ENCODE measurements at regions not wholly inside any gene's neighbourhood (a gene's known extent, or its start where the extent isn't known, plus 50 kb on each side); places are given as distances from the start of the nearest gene placed in this dataset.

DNA sequence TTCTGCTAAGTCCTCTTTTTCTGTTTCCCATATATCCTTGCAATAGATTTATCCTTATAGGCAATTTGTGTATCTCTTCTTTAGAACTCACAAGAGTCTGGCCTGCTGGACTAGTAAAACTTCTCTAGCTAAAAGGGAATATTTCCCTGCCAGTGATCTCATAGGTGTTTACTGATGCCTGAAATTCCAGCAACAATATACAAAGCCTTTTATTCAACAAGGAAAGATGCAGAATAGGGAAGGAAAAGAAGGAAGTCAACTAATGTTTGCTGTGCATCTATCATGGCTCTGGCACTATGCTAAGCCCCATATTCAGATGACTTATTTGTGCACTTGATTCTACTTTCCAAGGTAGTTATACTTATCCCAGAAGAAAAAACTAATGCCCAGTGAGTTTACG, 160.0 kb upstream of the DMRTA1 start:
- H3K4me1 Mint-ChIP-seq (ENCODE audit: low read depth): no peaks in the 10 kb centered on the region
- peaks cover 4% of the 10 kb centered on the region for H3K27me3 Mint-ChIP-seq (ENCODE audit: low read depth)
- H3K27ac Mint-ChIP-seq: no peak overlapping the region
- no peaks in the 10 kb centered on the region for H3K36me3 Mint-ChIP-seq (ENCODE audit: low read depth)
- no peak overlapping the region for H3K4me3 Mint-ChIP-seq
- H3K9me3 Mint-ChIP-seq: no peaks in the 10 kb centered on the region

DNA sequence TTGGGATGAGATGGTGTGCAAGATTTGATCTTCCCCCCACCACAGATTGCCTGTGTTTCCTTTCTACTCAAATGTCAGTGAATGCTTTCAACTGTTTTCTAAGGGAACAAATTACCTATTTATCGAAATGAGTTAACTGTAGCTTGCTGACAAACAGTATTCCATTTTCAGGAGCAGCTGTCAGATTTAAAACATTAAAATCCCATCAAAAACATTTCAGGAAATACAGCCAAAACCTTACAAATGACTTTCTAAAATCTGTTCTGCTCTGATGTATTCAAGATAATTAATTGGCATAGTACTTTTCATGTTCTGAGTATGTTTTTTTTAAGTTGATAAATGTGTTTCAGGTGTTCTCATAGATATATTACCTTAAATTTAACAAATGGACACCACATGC, 158.0 kb upstream of the DMRTA1 start:
- Mint-ChIP-seq H3K9me3 (no peaks in the 10 kb centered on the region), H3K27ac (no peak overlapping the region), H3K27me3 (ENCODE audit: low read depth) (peaks cover 4% of the 10 kb centered on the region), H3K4me3 (no peak overlapping the region), H3K4me1 (ENCODE audit: low read depth) (no peaks in the 10 kb centered on the region), H3K36me3 (ENCODE audit: low read depth) (no peaks in the 10 kb centered on the region)

- no peak overlapping the region for H3K4me3 Mint-ChIP-seq
- H3K4me1 Mint-ChIP-seq (ENCODE audit: low read depth): no peaks in the 10 kb centered on the region
- H3K27me3 Mint-ChIP-seq (ENCODE audit: low read depth): no peaks in the 10 kb centered on the region
- H3K27ac Mint-ChIP-seq: no peak overlapping the region
- H3K9me3 Mint-ChIP-seq: no peaks in the 10 kb centered on the region
- no peaks in the 10 kb centered on the region for H3K36me3 Mint-ChIP-seq (ENCODE audit: low read depth)
Observed at GRCh38 chr9:22307013-22307711, 139.5 kb upstream of the DMRTA1 start.

DNA sequence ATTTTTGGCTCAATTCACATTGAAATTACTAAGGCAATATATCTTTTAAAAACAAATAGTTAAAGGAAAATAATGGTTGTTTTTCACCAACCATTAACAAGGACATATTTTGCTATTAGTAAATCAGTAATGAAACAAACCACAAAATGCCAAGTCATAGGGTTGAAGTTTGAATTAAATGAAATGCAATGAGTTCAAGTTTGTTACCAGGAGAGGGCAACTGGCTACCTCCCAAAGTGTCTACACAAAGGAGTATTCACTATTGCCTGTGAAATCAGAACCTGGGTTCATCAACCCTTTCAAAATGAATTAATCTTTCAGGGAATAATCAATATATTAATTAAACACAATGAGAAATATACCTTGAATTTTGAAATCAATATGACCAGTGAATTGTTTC, 138.4 kb upstream of the DMRTA1 start:
- Mint-ChIP-seq H3K27me3 (ENCODE audit: low read depth) (no peaks in the 10 kb centered on the region), H3K36me3 (ENCODE audit: low read depth) (no peaks in the 10 kb centered on the region), H3K9me3 (no peaks in the 10 kb centered on the region), H3K27ac (no peak overlapping the region), H3K4me3 (no peak overlapping the region), H3K4me1 (ENCODE audit: low read depth) (no peaks in the 10 kb centered on the region)

DNA sequence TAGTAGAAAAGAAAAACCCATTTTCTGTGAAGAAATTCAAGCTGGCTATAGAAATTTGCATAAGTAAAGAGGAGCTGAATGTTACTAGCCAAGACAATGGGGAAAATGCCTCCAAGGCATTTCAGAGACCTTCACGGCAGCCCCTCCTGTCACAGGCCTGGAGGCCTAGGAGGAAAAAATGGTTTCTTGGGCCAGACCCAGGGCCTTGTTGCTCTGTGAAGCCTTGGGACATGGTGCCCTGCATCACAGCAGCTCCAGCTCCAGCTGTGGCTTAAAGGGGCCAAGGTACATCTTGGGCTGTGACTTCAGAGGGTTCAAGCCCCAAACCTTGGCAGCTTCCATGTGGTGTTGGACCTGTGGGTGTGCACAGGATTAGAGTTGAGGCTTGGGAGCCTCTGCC, 130.0 kb upstream of the DMRTA1 start:
- H3K4me3 Mint-ChIP-seq: no peak overlapping the region
- H3K36me3 Mint-ChIP-seq (ENCODE audit: low read depth): no peaks in the 10 kb centered on the region
- H3K27me3 Mint-ChIP-seq (ENCODE audit: low read depth): no peaks in the 10 kb centered on the region
- H3K9me3 Mint-ChIP-seq: peaks cover 7% of the 10 kb centered on the region
- no peak overlapping the region for H3K27ac Mint-ChIP-seq
- no peaks in the 10 kb centered on the region for H3K4me1 Mint-ChIP-seq (ENCODE audit: low read depth)

- H3K4me1 Mint-ChIP-seq (ENCODE audit: low read depth): no peaks in the 10 kb centered on the region
- H3K4me3 Mint-ChIP-seq: no peak overlapping the region
- H3K9me3 Mint-ChIP-seq: no peaks in the 10 kb centered on the region
- no peaks in the 10 kb centered on the region for H3K36me3 Mint-ChIP-seq (ENCODE audit: low read depth)
- H3K27me3 Mint-ChIP-seq (ENCODE audit: low read depth): no peaks in the 10 kb centered on the region
- H3K27ac Mint-ChIP-seq: no peak overlapping the region
Observed at GRCh38 chr9:22331533-22331932, 115.1 kb upstream of the DMRTA1 start.

- Mint-ChIP-seq H3K27ac (no peak overlapping the region), H3K4me1 (ENCODE audit: low read depth) (no peaks in the 10 kb centered on the region), H3K27me3 (ENCODE audit: low read depth) (no peaks in the 10 kb centered on the region), H3K9me3 (no peaks in the 10 kb centered on the region), H3K36me3 (ENCODE audit: low read depth) (no peaks in the 10 kb centered on the region), H3K4me3 (no peak overlapping the region)
Observed at GRCh38 chr9:22332202-22332601, 114.4 kb upstream of the DMRTA1 start.

GRCh38 chr9:22337261-22337660, 109.4 kb upstream of the DMRTA1 start:
- Mint-ChIP-seq H3K4me1 (ENCODE audit: low read depth) (no peaks in the 10 kb centered on the region), H3K4me3 (no peak overlapping the region), H3K36me3 (ENCODE audit: low read depth) (no peaks in the 10 kb centered on the region)

GRCh38 chr9:22342491-22343217, 104.0 kb upstream of the DMRTA1 start:
- H3K27ac Mint-ChIP-seq: no peak overlapping the region
- no peak overlapping the region for H3K4me3 Mint-ChIP-seq
- H3K27me3 Mint-ChIP-seq (ENCODE audit: low read depth): no peaks in the 10 kb centered on the region
- H3K9me3 Mint-ChIP-seq: no peaks in the 10 kb centered on the region
- H3K4me1 Mint-ChIP-seq (ENCODE audit: low read depth): no peaks in the 10 kb centered on the region
- no peaks in the 10 kb centered on the region for H3K36me3 Mint-ChIP-seq (ENCODE audit: low read depth)

More at GRCh38 chr9:22337261-22337660, 109.4 kb upstream of the DMRTA1 start:
- Mint-ChIP-seq H3K27ac (no peak overlapping the region), H3K9me3 (no peaks in the 10 kb centered on the region), H3K27me3 (ENCODE audit: low read depth) (no peaks in the 10 kb centered on the region)

GRCh38 chr9:22343218-22343611, 103.4 kb upstream of the DMRTA1 start:
- Mint-ChIP-seq H3K9me3 (no peaks in the 10 kb centered on the region), H3K4me1 (ENCODE audit: low read depth) (no peaks in the 10 kb centered on the region), H3K27ac (no peak overlapping the region), H3K4me3 (no peak overlapping the region), H3K36me3 (ENCODE audit: low read depth) (no peaks in the 10 kb centered on the region), H3K27me3 (ENCODE audit: low read depth) (no peaks in the 10 kb centered on the region)

DNA sequence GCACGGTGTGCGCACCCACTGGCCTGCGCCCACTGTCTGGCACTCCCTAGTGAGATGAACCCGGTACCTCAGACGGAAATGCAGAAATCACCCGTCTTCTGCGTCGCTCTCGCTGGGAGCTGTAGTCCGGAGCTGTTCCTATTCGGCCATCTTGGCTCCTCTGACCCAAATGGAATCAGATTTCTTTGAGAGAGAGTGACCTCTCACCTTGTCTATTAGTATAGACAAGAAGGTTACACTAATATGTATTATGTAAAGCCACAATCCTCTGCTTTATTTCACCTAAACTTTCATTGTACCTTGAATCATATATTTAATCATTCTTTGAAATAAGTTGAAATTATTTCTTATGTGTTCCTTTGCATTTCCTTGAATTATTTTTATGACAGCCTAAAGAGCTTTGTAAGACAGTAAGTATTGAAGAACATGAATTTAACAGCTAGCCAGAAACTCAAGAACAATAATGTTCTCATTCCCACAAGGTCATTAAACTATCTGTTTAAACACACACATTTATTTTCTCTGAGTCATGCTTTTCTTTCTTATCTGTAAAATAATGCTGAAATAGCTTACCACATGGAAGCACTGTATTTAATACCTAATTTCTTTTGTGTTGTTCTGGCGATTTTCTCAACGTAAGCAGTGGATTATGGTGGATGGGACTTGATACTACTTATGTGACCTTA, 91.8 kb upstream of the DMRTA1 start:
- no peak overlapping the region for H3K27ac Mint-ChIP-seq

DNA sequence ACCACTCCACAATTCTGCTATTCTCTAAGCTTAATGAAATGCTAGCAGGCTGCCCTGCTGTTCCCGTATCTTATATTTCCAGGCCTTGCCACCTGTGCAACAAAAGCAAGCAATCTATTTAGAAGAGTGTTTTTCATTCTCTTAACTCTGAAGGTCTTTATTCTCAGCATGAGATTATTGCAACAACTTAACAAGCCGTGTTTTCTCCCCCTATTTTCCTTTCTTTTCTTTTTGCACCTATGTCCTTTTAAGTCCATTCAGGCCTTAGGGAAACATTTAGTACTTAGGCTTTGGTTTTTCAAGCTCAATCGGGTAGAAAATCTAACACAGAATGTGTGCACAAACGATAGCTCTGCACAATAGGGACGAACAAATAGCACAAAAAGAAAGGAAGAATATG, 89.6 kb upstream of the DMRTA1 start:
- H3K9me3 Mint-ChIP-seq: peaks cover 14% of the 10 kb centered on the region
- H3K4me3 Mint-ChIP-seq: no peak overlapping the region
- no peaks in the 10 kb centered on the region for H3K27me3 Mint-ChIP-seq (ENCODE audit: low read depth)
- H3K4me1 Mint-ChIP-seq (ENCODE audit: low read depth): no peaks in the 10 kb centered on the region
- no peaks in the 10 kb centered on the region for H3K36me3 Mint-ChIP-seq (ENCODE audit: low read depth)
- H3K27ac Mint-ChIP-seq: no peak overlapping the region

More for the DNA sequence above, 91.8 kb upstream of the DMRTA1 start:
- no peak overlapping the region for H3K4me3 Mint-ChIP-seq
- H3K36me3 Mint-ChIP-seq (ENCODE audit: low read depth): no peaks in the 10 kb centered on the region
- no peaks in the 10 kb centered on the region for H3K27me3 Mint-ChIP-seq (ENCODE audit: low read depth)
- H3K9me3 Mint-ChIP-seq: peaks cover 9% of the 10 kb centered on the region
- no peaks in the 10 kb centered on the region for H3K4me1 Mint-ChIP-seq (ENCODE audit: low read depth)

DNA sequence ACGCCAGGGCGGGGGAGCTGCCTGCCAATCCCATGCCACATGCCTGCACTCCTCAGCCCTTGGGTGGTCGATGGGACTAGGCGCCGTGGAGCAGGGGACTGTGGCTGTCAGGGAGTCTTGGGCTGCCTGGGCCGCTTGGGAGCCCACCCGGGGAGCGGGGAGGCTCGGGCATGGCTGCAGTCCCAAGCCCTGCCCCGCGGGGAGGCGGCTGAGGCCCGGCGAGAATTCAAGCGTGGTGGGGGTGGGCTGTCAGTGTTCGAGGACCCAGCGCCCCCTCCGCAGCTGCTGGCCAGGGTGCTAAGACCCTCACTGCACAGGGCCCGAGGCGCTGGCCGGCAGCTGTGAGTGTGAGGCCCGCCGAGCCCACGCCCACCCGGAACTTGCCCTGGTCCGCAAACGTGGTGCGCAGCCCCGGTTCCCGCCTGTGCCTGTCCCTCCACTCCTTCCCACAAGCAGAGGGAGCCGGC, 83.2 kb upstream of the DMRTA1 start:
- Mint-ChIP-seq H3K36me3 (ENCODE audit: low read depth) (no peaks in the 10 kb centered on the region), H3K4me1 (ENCODE audit: low read depth) (no peaks in the 10 kb centered on the region), H3K27me3 (ENCODE audit: low read depth) (no peaks in the 10 kb centered on the region), H3K9me3 (peaks cover 7% of the 10 kb centered on the region), H3K4me3 (no peak overlapping the region), H3K27ac (no peak overlapping the region)

GRCh38 chr9:22373636-22374035, 73.0 kb upstream of the DMRTA1 start:
- no peaks in the 10 kb centered on the region for H3K4me1 Mint-ChIP-seq (ENCODE audit: low read depth)
- H3K27me3 Mint-ChIP-seq (ENCODE audit: low read depth): no peaks in the 10 kb centered on the region
- no peak overlapping the region for H3K27ac Mint-ChIP-seq
- H3K9me3 Mint-ChIP-seq: no peaks in the 10 kb centered on the region
- H3K4me3 Mint-ChIP-seq: no peak overlapping the region
- no peaks in the 10 kb centered on the region for H3K36me3 Mint-ChIP-seq (ENCODE audit: low read depth)

DNA sequence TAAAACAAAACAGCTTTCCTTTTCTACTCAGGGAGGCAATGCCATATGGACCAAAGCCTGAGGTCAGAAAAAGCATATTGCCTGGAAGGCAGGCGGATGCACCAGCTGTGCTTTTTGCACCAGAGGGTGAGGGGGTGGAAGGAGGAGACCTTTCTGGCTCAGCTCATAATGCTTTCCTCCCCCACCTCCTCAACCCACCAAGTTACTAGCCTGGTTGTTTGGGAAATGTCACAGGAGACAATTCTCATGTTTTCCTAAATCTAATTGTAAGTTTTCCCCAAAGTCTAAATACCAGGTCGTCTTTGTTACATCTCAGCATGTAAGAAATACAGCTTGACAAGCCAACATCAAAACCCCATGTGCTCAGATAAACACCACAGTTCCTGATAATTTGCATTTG, 72.6 kb upstream of the DMRTA1 start:
- Mint-ChIP-seq H3K27me3 (ENCODE audit: low read depth) (no peaks in the 10 kb centered on the region), H3K27ac (no peak overlapping the region), H3K9me3 (no peaks in the 10 kb centered on the region), H3K36me3 (ENCODE audit: low read depth) (no peaks in the 10 kb centered on the region), H3K4me3 (no peak overlapping the region), H3K4me1 (ENCODE audit: low read depth) (no peaks in the 10 kb centered on the region)

All from T-helper 1 cell treated with Interleukin-12 subunit alpha and Interleukin-12 subunit beta and Interleukin-4 antibody, amounts not matched to agents 30 μg/mL and 1 μg/mL, for 36 hours (primary cell).